Ovary (tissue), 3 donors: ENCODE measurements at regions not wholly inside any gene's neighbourhood (a gene's known extent, or its start where the extent isn't known, plus 50 kb on each side); places are given as distances from the start of the nearest gene placed in this dataset.

Source experiments
- CTCF ChIP-seq, 3 donors: fragments of 450-650 bp in 2 of 3; fragments of 200-600 bp in 1 of 3; IDR thresholded peaks; one replicate each; pipeline versions ENCODE4 v1.5.1 to v1.8.0; 2016 to 2022; ENCODE audit warnings: antibody characterized with exemption in 3 of 3, mild to moderate bottlenecking in 1 of 3
- EP300 ChIP-seq: sonication (generic); formaldehyde crosslinking; IDR thresholded peaks from one replicate; pipeline ENCODE4 v1.6.1; 2017; ENCODE audit warnings: antibody characterized with exemption
- POLR2A ChIP-seq: fragments of 450-650 bp; IDR thresholded peaks from one replicate; pipeline ENCODE4 v1.6.1; 2017; ENCODE audit warnings: antibody characterized with exemption, mild to moderate bottlenecking, moderate library complexity
- donor health status: DM: no; HTN: no; CAD: no.

DNA sequence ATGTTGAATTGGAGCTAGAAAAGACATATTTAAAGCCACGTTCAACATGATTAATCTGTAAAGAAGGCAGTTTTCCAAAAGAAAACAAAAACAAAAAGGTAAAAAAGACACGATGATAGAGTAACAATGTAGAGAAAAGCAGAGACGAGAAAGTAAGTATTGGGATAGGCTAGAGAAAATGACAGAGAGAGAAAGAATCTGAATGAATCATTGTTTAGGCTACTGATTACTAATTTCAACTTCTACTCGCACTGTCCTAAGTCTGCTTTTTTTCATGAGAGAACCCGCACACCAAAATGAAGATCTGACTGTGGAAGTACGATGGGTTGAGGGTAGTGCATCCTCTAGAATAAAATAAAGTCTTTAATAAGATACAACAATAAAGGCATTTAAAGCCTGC lies 1599.2 kb upstream of the TMEFF2 start:
- TF ChIP-seq POLR2A (no peak), CTCF (IDR thresholded peaks at IDR 0.05) (no peak), EP300 (no peak)
